GM23338 (cell line): ENCODE measurements at regions not wholly inside any gene's neighbourhood (a gene's known extent, or its start where the extent isn't known, plus 50 kb on each side); places are given as distances from the start of the nearest gene placed in this dataset.

Source experiments
- ATAC-seq: fragments of 200-7000 bp; cut with Tn5 transposase; 3 replicates; pipeline ENCODE4 v1.9.1; 2020
- DNase-seq: peaks from one replicate; pipeline ENCODE4 v3.0.0-alpha.2; 2015; ENCODE audit warnings: low spot score
- H2AFZ ChIP-seq: fragments of 200-600 bp; sonication (generic); 2 replicates; pipeline ENCODE4 v1.8.0; 2016; ENCODE audit warnings: antibody characterized with exemption, mild to moderate bottlenecking, moderate library complexity
- H3F3A ChIP-seq: fragments of 200-600 bp; sonication (generic); replicated peaks from 2 replicates; pipeline ENCODE4 v1.8.0; 2017; ENCODE audit warnings: antibody characterized with exemption, mixed run types, low read depth
- H3K27ac ChIP-seq: fragments of 200-600 bp; sonication (generic); 2 replicates; pipeline ENCODE4 v1.6.1; 2016; ENCODE audit warnings: low read depth
- H3K27me3 ChIP-seq: fragments of 200-600 bp; sonication (generic); 2 replicates; pipeline ENCODE4 v1.8.0; 2016; ENCODE audit warnings: mild to moderate bottlenecking, mixed run types, moderate library complexity; ENCODE audit not compliant: insufficient read depth
- H3K36me3 ChIP-seq: fragments of 200-600 bp; sonication (generic); 2 replicates; pipeline ENCODE4 v1.8.0; 2016; ENCODE audit warnings: mild to moderate bottlenecking; ENCODE audit not compliant: insufficient read depth
- H3K4me1 ChIP-seq: fragments of 200-600 bp; sonication (generic); 2 replicates; pipeline ENCODE4 v1.8.0; 2016; ENCODE audit warnings: mild to moderate bottlenecking, moderate library complexity; ENCODE audit not compliant: insufficient read depth
- H3K4me2 ChIP-seq: fragments of 200-600 bp; sonication (generic); 2 replicates; pipeline ENCODE4 v1.7.1; 2017; ENCODE audit warnings: mixed run types
- H3K4me3 ChIP-seq: fragments of 200-600 bp; sonication (generic); 2 replicates; pipeline ENCODE4 v1.6.1; 2016; ENCODE audit warnings: mixed run types
- H3K79me2 ChIP-seq: fragments of 200-600 bp; sonication (generic); replicated peaks from 2 replicates; pipeline ENCODE4 v1.8.0; 2017; ENCODE audit warnings: mild to moderate bottlenecking; ENCODE audit not compliant: insufficient read depth
- H3K9me2 ChIP-seq: fragments of 200-600 bp; sonication (generic); 2 replicates; pipeline ENCODE4 v1.8.0; 2017; ENCODE audit not compliant: insufficient read depth
- H4K20me1 ChIP-seq: fragments of 200-600 bp; sonication (generic); replicated peaks from 2 replicates; pipeline ENCODE4 v1.8.0; 2017; ENCODE audit warnings: mild to moderate bottlenecking; ENCODE audit not compliant: insufficient read depth
- H3K27ac Mint-ChIP-seq: 2 replicates; pipeline ENCODE4 v1.8.0; 2020; ENCODE audit warnings: inconsistent platforms, mild to moderate bottlenecking, moderate library complexity, mixed read lengths
- H3K27me3 Mint-ChIP-seq: 3 replicates; pipeline ENCODE4 v1.8.0; 2022; ENCODE audit warnings: low read depth, mild to moderate bottlenecking, moderate library complexity, mixed read lengths, inconsistent platforms; ENCODE audit not compliant: insufficient read depth, poor library complexity
- H3K36me3 Mint-ChIP-seq: 3 replicates; pipeline ENCODE4 v1.8.0; 2021; ENCODE audit warnings: low read depth, mild to moderate bottlenecking, inconsistent platforms, moderate library complexity, mixed read lengths
- H3K4me1 Mint-ChIP-seq: 3 replicates; pipeline ENCODE4 v1.8.0; 2020; ENCODE audit warnings: mild to moderate bottlenecking, inconsistent platforms, mixed read lengths
- H3K4me3 Mint-ChIP-seq: 3 replicates; pipeline ENCODE4 v1.8.0; 2021; ENCODE audit warnings: moderate library complexity, mild to moderate bottlenecking, inconsistent platforms, mixed read lengths
- H3K9me3 Mint-ChIP-seq: 3 replicates; pipeline ENCODE4 v1.8.0; 2020; ENCODE audit warnings: moderate library complexity, mild to moderate bottlenecking, inconsistent platforms, mixed read lengths
- CREB1 ChIP-seq: fragments of 250-450 bp; sonication (Bioruptor Pico); IDR thresholded peaks from 2 replicates; pipeline ENCODE4 v1.5.0; 2020; ENCODE audit warnings: low read depth, mild to moderate bottlenecking, moderate library complexity
- CTCF ChIP-seq, 2 experiments: fragments of 200-600 bp in 1 of 2; sonication (generic) in 1 of 2; conservative IDR thresholded peaks; 2 replicates each; pipeline versions ENCODE4 v1.5.1 to v1.6.1; 2016 to 2017; ENCODE audit warnings: antibody characterized with exemption in 2 of 2, low read depth in 2 of 2, mild to moderate bottlenecking in 2 of 2, moderate library complexity in 1 of 2
- EZH2 ChIP-seq: fragments of 200-600 bp; sonication (generic); IDR thresholded peaks from one replicate; pipeline ENCODE4 v1.8.0; 2017; ENCODE audit warnings: antibody characterized with exemption, mild to moderate bottlenecking, low read depth; ENCODE audit not compliant: unreplicated experiment
- JUNB ChIP-seq: IDR thresholded peaks from one replicate; pipeline ENCODE4 v1.6.1; 2016; ENCODE audit warnings: antibody characterized with exemption; ENCODE audit not compliant: unreplicated experiment
- NANOG ChIP-seq: IDR thresholded peaks from 2 replicates; pipeline ENCODE4 v1.6.1; 2016; ENCODE audit warnings: antibody characterized with exemption, borderline replicate concordance
- POLR2AphosphoS5 ChIP-seq: IDR thresholded peaks from 2 replicates; pipeline ENCODE4 v1.6.1; 2016; ENCODE audit warnings: antibody characterized with exemption, low read depth
- ZNF114 ChIP-seq: fragments of 250-450 bp; sonication (Bioruptor Pico); IDR thresholded peaks from 2 replicates; pipeline ENCODE4 v1.5.0; 2020; ENCODE audit warnings: mild to moderate bottlenecking, moderate library complexity
- TF ChIP-seq, protein P1 (sequence below): fragments of 250-450 bp; sonication (Bioruptor Pico); IDR thresholded peaks from 2 replicates; pipeline ENCODE4 v1.5.0; 2020; ENCODE audit warnings: mild to moderate bottlenecking, moderate library complexity
- TF ChIP-seq, protein P2 (sequence below): IDR thresholded peaks from 2 replicates; pipeline ENCODE4 v1.6.1; 2016; ENCODE audit warnings: antibody characterized with exemption

DNA sequence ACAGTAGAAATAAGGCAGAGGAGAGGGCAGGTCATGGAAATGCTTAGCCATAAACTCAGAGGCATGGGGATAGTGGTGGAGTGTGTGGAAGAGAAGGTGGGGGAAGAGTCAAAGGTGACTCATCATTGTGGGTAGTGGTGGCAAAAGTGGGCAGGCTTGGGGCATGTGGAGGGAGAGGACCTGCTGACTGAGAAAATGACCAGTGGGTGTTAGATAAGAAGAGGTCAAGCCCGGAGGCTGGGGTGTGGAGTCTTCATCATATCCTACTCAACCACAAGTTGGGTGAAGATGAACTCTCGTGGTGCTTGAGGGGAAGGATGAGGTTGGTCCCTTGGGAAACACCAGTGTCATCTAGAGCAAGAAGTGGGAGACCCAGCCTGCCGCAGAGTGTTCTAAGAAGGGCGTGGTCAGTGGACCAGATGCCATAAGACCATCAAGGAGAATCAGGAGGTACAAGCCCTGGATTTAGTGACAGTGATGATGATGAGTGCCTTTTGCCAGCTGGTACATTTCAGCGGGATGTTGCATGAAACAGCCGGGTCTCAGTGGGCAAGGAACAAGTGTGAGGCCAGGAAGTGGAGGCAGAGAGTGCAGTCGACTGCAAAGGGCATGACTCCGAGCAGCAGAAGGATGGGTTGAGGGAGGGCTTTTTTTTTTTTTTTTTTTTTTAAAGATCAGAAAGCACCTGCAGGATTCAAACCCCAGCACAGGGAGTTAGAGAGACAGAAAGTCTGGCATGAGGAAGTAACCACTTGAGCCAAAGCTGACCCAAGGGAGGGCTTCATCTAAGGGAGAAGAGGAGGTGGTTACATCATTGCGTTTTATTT, 122.6 kb upstream of the SPRED2 start:
- TF ChIP-seq ZNF114 (CRISPR knock-in tag) (no peak), EZH2 (no peak), CREB1 (CRISPR knock-in tag) (no peak), POLR2AphosphoS5 (no peak), CTCF (conservative IDR thresholded peaks at IDR 0.05; ENCODE audit: low read depth in 2 of 2) (no peak), JUNB (no peak), NANOG (no peak)
- TF ChIP-seq, protein P1, sequence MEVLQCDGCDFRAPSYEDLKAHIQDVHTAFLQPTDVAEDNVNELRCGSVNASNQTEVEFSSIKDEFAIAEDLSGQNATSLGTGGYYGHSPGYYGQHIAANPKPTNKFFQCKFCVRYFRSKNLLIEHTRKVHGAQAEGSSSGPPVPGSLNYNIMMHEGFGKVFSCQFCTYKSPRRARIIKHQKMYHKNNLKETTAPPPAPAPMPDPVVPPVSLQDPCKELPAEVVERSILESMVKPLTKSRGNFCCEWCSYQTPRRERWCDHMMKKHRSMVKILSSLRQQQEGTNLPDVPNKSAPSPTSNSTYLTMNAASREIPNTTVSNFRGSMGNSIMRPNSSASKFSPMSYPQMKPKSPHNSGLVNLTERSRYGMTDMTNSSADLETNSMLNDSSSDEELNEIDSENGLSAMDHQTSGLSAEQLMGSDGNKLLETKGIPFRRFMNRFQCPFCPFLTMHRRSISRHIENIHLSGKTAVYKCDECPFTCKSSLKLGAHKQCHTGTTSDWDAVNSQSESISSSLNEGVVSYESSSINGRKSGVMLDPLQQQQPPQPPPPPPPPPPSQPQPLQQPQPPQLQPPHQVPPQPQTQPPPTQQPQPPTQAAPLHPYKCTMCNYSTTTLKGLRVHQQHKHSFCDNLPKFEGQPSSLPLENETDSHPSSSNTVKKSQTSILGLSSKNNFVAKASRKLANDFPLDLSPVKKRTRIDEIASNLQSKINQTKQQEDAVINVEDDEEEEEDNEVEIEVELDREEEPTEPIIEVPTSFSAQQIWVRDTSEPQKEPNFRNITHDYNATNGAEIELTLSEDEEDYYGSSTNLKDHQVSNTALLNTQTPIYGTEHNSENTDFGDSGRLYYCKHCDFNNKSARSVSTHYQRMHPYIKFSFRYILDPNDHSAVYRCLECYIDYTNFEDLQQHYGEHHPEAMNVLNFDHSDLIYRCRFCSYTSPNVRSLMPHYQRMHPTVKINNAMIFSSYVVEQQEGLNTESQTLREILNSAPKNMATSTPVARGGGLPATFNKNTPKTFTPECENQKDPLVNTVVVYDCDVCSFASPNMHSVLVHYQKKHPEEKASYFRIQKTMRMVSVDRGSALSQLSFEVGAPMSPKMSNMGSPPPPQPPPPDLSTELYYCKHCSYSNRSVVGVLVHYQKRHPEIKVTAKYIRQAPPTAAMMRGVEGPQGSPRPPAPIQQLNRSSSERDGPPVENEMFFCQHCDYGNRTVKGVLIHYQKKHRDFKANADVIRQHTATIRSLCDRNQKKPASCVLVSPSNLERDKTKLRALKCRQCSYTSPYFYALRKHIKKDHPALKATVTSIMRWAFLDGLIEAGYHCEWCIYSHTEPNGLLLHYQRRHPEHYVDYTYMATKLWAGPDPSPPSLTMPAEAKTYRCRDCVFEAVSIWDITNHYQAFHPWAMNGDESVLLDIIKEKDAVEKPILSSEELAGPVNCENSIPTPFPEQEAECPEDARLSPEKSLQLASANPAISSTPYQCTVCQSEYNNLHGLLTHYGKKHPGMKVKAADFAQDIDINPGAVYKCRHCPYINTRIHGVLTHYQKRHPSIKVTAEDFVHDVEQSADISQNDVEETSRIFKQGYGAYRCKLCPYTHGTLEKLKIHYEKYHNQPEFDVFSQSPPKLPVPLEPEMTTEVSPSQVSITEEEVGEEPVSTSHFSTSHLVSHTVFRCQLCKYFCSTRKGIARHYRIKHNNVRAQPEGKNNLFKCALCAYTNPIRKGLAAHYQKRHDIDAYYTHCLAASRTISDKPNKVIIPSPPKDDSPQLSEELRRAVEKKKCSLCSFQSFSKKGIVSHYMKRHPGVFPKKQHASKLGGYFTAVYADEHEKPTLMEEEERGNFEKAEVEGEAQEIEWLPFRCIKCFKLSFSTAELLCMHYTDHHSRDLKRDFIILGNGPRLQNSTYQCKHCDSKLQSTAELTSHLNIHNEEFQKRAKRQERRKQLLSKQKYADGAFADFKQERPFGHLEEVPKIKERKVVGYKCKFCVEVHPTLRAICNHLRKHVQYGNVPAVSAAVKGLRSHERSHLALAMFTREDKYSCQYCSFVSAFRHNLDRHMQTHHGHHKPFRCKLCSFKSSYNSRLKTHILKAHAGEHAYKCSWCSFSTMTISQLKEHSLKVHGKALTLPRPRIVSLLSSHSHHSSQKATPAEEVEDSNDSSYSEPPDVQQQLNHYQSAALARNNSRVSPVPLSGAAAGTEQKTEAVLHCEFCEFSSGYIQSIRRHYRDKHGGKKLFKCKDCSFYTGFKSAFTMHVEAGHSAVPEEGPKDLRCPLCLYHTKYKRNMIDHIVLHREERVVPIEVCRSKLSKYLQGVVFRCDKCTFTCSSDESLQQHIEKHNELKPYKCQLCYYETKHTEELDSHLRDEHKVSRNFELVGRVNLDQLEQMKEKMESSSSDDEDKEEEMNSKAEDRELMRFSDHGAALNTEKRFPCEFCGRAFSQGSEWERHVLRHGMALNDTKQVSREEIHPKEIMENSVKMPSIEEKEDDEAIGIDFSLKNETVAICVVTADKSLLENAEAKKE (CRISPR knock-in tag): no peak
- TF ChIP-seq, protein P2, sequence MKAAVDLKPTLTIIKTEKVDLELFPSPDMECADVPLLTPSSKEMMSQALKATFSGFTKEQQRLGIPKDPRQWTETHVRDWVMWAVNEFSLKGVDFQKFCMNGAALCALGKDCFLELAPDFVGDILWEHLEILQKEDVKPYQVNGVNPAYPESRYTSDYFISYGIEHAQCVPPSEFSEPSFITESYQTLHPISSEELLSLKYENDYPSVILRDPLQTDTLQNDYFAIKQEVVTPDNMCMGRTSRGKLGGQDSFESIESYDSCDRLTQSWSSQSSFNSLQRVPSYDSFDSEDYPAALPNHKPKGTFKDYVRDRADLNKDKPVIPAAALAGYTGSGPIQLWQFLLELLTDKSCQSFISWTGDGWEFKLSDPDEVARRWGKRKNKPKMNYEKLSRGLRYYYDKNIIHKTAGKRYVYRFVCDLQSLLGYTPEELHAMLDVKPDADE: no peak
- Histone ChIP-seq H3K9me2 (peaks cover 7% of the 10 kb centered on the region; the same call in 1 of the 2 replicates), H3K79me2 (no peaks in the 10 kb centered on the region), H3K4me2 (no peak overlapping the region), H3K36me3 (no peaks in the 10 kb centered on the region), H3F3A (no peaks in the 10 kb centered on the region), H3K27me3 (no peaks in the 10 kb centered on the region), H3K27ac (no peak overlapping the region), H2AFZ (no peak overlapping the region), H3K4me3 (no peak overlapping the region), H4K20me1 (no peaks in the 10 kb centered on the region), H3K4me1 (peaks cover 23% of the 10 kb centered on the region)
- Mint-ChIP-seq H3K4me1 (peaks cover 29% of the 10 kb centered on the region), H3K36me3 (no peaks in the 10 kb centered on the region; the same call in 2 of the 3 replicates), H3K4me3 (no peak overlapping the region), H3K27me3 (peaks cover 9% of the 10 kb centered on the region), H3K9me3 (no peaks in the 10 kb centered on the region), H3K27ac (no peak overlapping the region)
- DNase-seq (no peak), ATAC-seq (no peak)
